HG03342 (cell line): ENCODE measurements at regions not wholly inside any gene's neighbourhood (a gene's known extent, or its start where the extent isn't known, plus 50 kb on each side); places are given as distances from the start of the nearest gene placed in this dataset.

Source experiments
- ATAC-seq: cut with Tn5 transposase; IDR thresholded peaks from one replicate; pipeline ENCODE4 v1.9.1; 2021; ENCODE audit warnings: mild to moderate bottlenecking, moderate library complexity; ENCODE audit not compliant: unreplicated experiment

DNA sequence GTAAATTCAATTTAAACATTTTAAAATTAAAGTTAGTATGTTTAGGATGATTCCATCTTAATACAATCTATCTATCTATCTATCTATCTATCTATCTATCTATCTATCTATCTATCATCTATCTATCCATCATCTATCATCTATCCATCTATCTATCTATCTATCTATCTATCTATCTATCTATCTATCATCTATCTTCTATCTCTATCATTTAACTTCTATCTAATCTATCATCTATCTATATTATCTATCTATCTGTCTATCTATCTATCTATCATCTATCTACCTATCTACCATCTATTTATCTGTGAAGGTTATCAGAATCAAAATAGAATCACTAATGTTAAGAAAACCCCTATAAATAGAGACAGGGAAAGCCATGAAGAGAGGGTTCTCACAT lies 78.3 kb downstream of the RAMP3 start:
- no peak for ATAC-seq

DNA sequence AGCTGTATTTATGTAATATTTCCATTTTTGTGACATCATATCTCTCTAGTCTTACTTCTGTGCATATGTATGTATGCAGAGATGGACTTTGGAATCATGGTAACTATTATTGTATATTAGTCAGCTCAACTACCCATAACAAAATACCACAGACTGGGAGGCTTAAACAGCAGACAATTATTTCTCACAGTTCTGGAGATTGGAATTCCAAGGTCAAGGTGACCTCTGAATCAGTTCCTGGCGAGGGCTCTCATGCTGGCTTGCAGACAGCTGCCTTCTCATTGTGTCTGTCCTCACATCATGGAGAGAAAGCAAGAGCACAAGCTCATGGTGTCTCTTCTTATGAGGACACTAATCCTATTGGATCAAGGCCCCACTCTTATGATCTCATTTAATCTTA lies 79.1 kb downstream of the RAMP3 start:
- ATAC-seq: no peak

DNA sequence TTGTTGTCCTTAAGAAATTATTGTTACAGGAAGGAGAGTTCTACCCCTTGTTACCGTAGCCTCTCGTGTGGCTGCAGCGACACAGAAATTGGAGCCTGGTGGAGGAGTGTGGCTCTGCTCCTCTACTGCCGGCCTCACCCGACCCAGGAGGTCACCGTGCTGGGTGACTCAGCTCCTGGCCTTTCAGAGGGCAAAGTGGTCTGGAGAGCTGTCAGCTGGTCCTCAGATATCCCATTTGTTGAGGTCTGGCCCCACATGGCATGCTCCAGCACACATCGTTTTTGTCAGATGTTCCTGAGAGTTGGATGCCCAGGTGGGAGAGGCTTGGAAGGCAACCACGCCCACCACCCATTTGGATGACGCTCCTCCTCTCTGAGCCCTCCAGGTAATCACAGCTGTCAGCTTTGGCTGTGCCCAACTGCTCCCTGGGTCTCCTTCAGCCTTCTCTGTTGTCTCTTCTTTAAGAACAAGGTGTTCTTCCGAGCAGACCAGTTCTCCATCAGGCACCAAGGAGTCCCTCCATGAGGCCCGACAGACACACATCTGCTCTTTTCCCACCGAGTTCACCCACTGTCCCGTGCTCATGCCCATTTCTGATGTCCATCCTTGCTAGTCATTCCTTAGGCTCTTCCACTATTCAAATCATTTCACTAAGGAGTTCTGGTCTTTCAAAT lies 80.3 kb downstream of the RAMP3 start:
- ATAC-seq: no peak

DNA sequence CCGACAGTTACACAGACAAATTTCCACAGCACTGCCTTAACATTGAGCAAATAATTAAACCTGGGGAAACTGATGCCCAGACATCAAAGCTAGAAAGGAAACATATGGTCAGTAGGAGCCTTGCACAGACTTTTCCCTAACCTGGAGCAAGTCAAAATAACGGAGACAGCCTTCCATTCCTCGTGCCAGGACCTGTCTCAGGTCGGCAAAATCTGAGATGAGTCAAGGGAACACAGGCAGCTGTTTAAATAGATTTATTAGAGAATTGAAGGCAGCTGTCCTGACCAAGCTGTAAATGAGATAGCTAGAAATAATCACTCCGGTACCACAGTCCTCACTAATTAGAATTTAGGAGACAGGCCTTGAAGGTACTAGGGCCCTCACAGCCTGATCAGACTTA lies 81.2 kb downstream of the RAMP3 start:
- ATAC-seq: no peak

DNA sequence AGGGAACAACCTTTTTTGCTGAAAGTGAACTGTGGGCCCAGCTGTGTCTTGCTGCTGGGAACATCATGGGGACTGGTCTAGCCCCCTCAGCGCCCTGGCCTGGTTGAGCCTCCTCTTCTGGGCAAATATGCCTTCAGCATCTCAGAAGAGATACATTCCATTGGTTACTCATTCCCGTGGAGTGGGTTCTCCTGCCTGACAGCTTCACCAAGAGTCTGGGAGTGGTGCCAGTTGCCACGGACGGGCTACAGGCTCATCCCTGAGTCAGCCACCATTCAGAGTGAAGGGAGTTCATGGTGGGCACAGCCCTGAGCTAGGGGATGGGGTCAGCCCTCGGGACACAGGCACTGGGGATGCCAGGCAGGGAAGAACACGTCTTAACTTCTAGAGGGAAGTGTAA lies 81.9 kb downstream of the RAMP3 start:
- ATAC-seq: no peak

DNA sequence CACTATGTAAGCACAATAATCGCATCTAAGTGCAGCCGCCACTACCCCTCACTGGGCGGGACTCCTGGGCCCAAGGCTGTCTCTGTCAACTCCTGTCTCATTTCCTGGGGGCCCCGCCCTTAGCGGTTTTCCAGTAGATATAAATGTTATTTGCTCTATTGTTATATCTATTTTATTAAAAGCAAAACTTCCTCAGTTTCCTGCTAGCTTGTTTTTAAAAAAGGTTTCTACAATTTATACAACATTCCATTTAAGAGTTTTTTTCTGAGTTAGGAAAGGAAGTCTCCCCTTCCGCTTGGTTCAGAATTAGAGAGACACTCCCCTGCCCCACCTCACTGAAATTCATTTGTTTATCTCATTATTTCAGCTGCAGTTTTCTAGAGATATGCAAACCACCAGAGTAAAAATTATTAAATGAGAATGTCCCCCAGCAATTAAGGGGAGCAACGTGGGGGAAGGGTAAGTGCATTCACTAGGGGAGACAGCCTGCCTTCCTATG lies 82.7 kb downstream of the RAMP3 start:
- ATAC-seq: no peak

DNA sequence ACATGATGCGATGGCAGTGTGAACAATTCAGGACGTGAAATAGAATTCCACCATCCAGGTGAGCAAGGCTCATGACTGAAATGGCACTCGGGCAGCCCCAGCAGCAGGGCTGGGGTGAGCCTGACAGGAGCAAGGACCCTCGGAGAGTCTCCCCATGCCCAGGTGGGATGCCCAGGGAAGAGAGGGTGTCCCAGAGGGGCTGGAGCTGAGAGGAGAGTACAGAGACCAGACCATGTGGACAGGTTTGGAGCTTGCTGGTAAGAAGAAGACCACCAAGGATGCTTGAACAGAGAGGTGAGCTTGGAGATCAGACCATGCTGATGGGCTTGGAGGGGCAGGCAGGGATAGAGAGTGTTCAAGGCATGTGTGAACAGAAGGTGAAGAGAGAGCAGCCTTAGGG lies 83.3 kb downstream of the RAMP3 start:
- ATAC-seq: no peak

DNA sequence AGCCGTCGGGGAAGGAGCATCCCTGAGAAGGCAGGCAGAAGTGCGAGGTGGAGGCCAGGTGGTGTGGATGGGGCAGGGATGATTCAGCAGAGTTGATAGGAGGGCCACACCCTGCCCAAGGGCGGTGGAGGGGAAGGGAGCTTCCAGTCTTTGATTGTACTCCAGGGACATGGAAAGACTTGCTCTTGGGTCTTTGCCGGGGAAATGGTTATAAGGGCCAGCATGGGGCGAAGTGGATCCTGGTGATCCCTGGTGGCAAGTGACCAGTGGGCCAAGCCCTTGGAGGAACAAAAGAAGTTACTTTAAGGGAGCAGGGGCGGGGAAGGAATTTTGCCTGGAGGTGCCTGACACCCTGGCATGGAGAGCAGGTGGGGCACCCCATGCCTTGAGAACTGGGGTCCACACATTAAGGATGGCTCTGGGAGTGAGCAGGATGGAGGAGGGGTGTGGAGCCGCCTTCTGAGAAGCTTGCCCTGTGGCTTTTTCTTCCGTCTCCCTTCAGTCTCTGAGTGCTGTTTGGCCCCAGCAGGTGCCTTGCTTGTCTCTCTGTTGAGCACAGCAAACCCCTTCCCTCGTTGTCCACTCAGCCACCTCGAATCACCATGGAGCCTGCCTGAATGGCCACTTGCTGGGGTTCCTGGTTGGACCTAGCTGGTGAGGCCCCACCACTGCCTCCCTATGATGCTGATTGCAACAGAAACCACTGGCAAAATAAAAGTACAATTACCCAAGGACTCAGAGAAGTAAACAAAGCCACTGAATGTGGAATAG lies 83.9 kb downstream of the RAMP3 start:
- no peak for ATAC-seq

DNA sequence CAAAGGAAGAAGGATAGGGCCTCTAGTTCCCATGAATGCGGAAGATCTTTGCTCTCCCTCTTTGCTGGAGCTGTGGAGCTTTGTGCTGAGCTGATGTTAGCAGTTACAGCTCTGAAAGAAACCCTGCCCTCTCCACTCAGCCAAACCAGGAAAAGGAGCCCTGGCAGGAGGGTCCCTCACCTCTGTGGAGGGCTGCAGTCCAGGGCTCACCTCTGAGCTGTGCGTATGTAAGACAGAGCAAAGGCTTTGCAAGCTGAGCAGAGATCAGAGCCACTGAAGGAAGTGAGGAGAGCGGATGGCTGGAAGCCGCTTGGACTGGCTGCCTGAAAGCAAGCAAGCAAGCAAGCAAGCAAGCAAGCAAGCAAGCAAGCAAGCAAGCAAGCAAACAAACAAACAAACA lies 84.7 kb downstream of the RAMP3 start:
- ATAC-seq: no peak

DNA sequence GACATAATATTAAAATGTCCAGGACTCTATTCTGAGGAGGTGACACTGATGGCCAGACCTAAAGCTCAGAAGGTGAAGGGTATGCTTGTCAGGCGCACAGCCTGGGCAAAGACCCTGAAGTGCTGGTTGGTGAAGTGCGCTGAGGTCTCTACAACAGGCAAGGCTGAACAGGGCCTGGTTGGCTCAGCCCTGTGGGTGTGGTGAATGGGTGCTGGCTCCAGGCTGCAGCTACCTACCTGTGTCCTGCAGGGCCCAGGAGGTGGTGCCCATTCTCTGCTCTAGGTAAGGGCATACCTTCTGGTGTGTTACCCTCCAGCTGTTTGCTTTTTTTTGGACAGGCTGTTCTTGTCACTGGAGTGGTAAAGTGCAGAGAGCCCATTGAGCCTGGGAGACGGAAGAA lies 85.1 kb downstream of the RAMP3 start:
- no peak for ATAC-seq

DNA sequence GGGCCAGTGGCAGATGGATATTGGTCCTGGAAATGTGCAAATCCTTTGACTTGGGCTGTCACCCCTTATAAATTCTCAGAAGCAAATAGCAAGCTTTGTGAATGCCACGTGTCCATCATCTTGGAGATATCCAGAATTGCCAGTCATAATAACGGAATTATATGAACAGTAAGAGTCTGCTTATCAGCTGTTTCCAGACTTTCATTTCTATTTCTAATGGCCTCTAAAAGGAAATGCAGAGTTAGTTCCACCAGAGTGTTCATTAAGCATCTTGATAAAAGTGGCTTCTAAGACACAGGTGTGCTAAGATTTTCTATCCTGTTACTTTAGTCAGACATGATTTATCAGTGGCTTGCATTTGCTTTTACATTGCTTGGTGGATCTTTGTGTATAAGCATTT lies 87.4 kb downstream of the RAMP3 start:
- ATAC-seq: no peak

DNA sequence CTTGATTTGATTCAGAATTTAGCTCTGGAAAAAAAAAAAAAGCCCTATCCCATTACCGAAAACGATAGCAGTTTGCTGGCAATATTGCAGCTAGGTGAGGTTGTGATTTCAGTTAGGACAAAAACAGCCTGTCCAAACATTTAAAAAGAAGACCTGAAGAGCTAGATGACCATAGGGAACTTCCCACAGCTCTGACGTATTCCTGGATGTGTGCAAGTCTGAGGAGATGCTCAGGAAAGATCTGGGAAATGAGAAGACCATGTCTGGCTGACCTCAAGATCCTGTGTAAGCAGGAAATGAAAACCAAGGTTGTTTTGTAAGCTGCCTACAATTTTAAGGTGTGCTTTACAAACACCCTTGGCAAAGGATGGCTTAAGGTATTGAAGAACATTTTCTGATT lies 88.7 kb downstream of the RAMP3 start:
- ATAC-seq: no peak

DNA sequence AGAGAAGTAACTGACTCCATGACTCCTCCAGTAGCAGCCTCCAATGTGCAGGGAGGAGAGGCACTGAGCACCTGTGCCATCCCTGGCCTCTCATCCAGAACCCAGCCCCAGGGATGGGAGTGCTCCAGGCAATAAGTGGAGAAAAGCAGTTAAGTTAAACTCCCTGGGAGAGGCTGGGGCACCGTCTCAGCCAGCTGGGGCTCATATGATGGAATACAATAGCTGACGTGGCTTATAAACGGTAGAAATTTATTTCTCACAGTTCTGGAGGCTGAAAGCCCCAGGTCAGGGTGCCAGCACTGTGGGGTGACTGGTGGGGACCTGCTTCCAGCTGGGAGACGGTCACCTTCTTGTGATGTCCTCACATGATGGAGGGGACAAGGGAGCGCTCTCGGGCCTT lies 94.7 kb downstream of the RAMP3 start:
- ATAC-seq: no peak

DNA sequence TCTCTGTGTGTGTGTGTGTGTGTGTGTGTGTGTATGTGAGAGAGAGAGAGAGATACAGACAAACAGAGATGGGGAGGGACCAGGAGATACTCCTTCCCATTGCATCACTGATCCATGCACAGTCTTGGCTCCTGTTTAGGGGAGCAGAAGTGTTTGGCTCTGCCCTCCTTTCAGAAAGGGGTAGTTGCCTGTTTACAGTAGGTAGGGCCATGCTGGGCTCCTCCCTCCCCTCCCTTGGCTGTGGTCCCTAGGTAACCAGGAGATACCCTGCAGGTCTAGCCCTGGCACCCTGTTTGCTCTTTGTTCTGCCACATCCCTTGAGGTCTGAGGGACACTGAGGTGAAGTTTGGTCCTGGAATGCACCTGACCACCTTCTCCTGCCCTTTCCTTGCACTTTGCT lies 95.3 kb downstream of the RAMP3 start:
- no peak for ATAC-seq

DNA sequence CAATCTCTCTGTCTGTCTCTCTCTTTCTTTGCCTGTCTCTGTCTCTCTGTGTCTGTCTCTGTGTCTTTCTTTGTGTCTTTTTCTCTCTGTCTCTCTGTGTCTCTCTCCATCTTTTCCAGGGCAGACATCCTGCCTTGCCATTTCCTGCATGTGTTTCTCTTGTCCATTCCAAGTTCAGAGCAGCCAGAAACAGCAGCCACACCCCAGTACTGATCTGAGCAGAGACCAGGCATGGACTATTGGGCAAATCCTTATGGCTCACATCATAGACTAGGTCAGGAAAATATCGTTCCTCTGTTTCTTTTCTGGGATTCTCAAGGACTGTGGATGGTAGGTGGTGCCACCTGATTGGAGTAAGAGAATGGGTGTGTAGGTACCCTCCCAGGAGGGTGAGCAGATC lies 95.8 kb downstream of the RAMP3 start:
- ATAC-seq: no peak

DNA sequence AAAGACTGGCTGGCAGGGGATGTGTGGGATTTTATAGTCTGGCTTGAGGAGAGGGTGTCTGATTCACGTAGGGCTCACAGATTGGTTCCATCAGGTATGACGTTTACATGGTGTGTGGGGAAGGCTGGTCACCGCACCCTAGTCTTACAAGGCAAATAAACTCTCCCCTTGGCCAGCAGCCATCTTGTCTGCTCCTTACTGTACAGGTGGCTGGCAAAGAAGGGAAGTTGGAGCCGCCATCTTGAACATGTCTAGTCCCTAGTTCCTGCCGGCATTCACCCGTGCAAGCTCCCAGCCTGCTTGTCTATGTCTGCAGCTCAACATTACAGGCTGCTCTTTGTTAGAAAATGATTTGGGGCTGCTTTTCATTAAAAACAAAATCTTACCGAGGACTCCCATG lies 97.6 kb downstream of the RAMP3 start:
- no peak for ATAC-seq

DNA sequence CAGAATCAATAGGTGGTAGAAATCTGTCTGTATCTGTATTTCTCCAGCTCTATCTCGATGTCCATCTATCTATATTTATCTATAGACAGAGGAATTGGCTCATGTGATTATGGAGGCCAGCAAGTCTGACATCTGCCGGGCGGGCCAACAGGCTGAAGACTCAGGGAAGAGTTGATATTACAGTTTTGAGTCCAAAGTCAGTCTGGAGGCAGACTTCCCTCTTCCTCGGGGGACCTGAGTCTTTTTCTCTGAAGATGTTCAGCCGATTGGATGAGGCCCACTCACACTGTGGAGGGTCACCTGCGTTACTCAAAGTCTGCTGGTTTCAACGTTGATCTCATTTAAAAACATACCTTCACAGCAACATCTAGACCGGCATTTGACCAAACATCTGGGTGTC lies 98.7 kb downstream of the RAMP3 start:
- ATAC-seq: no peak

DNA sequence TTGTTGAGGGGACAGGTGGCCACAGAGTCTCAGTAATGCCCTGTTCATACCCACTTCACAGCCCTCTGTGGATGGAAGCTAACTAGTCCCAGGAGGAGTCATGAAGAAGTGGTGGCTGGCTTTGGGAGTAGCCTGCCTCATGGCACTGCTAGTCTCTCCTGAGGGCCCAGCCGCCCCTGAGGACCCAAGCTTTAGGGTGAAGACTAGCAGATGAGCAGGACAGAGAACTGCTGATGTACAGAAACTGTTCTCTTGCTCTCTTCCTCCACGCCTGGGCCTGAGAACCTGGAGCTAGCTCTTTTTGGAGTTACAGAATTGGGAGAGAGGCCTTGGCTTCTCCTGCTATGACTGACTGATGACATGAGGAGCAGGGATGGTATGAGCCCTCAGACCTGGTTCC lies 99.2 kb downstream of the RAMP3 start:
- no peak for ATAC-seq

DNA sequence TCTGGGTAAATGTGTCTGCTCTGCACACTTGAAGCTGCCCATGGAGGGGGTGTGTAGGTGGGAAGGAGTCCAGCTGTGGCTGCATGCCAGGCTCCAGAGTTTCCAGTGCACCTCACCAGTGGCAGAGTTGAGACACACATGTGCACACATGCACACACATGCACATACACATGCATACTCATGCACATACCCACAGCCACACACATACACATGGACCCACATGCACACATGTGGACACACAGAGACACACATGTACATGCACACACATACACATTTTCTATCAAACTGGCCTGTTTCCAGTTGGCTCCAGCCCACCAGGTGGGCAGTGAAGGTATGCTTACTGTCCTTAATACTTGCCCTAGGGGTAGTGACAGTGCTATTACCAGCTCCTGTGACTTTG lies 99.7 kb downstream of the RAMP3 start:
- no peak for ATAC-seq

DNA sequence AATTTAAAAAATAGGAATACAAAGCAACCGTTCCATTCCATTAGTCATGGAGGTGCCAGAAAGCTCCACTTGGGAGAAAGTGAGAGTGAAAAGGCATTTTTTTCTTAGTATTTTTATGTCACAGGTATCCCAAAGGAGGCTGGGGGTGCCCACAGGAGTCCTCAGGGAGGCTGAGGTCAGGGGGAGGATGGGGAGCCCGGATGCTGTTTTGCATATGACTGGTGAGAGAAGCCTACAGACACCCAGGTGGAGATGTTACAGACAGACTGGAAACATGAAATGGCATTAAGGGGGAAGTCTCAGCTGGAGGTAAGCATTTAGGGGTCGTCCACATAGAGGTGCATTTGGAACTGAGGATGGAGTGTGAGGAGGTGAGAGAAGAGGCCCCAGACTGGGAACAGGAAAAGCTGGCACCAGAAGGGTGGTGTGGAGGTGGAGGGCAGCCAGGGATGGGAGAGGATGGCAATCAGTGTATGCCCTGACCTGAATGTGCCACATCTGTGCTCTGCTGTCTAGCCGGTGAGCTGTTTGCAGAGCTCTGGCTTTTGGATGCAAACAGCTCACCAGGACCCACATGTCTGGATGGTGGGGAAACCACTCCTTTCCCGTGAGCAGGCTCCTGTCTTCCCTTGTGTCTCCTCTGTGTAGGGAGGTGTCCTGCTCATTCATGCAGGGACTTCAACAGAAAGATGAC lies 101.1 kb downstream of the RAMP3 start:
- no peak for ATAC-seq

DNA sequence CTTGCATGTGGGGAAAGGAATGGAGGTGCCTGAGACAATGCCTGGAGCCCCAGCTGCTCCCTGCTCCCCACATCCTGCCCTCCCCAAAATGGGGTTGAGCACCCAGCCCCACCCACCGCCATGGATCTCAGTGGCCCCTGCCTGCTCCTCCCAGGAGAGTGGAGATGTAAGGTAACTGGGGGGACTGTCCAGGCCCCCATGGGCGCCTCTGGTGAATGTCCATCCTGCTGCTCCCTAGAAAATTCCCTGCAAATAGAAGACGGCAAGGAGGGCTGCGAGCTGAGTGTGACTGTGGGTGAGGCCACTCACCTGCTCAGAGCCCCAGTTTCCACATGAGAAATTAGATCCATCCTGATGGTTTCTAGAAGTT lies 101.6 kb downstream of the RAMP3 start:
- ATAC-seq: no peak

DNA sequence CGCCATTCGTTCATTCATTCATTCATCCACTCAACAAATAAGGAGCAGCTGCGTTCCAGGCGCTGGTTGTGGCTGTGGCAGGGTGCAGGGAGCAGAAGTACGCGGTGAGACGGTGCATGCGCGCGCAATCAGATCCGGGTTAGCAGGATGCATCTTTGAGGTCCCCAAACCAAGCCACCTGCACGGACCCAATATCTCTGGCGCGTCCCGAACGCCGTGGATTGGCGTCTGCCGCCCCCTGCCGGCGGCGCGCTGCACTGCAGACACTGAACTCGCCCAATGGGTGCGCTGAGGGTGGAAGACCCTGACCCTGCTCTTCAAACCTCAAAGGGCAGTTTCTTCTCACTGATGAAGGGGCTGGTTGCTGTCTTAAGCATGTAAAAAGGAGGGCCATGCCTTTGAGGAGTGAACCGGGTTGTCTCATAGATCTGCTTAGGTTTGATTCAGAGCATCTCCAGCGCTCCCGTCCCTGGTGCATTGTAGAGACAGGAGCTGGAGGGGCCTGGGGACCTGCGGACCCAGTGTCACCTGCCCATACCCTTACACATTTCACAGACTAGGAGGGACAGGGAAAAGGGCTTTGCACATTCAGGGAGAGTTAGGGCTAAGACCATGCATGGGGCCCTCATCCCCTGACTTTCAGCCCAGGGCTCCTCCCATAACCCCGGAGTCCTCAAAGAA lies 102.5 kb downstream of the RAMP3 start:
- peak; percentile 68 for ATAC-seq
